ENCODE measurements at regions not wholly inside any gene's neighbourhood (a gene's known extent, or its start where the extent isn't known, plus 50 kb on each side); places are given as distances from the start of the nearest gene placed in this dataset.
A peak's percentile ranks its signal among the peaks of the same experiment; 100 is the strongest.
"Not testable (repeated sequence)": the region's sequence is repeated elsewhere in the genome, so short reads cannot be mapped to it uniquely, and the experiment has no call there.

GRCh38 chr6:91094806-91095475, 508.1 kb upstream of the MAP3K7 start:
- DNase-seq (ENCODE audit: low spot score), result no peak
- in situ Hi-C loops (cut with HindIII; ENCODE audit: low sequenced_read_pairs), result no loop called here

- no peak for DNase-seq (ENCODE audit: low spot score)
- in situ Hi-C loops (cut with HindIII; ENCODE audit: low sequenced_read_pairs), result no loop called here
These were observed 507.5 kb upstream of the MAP3K7 start for GRCh38 chr6:91094341-91094740.

- in situ Hi-C loops (cut with HindIII; ENCODE audit: low sequenced_read_pairs), result no loop called here
- DNase-seq (ENCODE audit: low spot score), result no peak
These were observed 502.1 kb upstream of the MAP3K7 start for GRCh38 chr6:91088976-91089375.

- peak; percentile 8 for DNase-seq (ENCODE audit: low spot score)
- in situ Hi-C loops (cut with HindIII; ENCODE audit: low sequenced_read_pairs), result no loop called here
These were observed 501.6 kb upstream of the MAP3K7 start for GRCh38 chr6:91088515-91088914.

- in situ Hi-C loops (cut with HindIII; ENCODE audit: low sequenced_read_pairs), result no loop called here
- DNase-seq (ENCODE audit: low spot score), result peak; percentile 16
These were observed 501.0 kb upstream of the MAP3K7 start for GRCh38 chr6:91087908-91088307.

- DNase-seq (ENCODE audit: low spot score), result peak; percentile 40
- in situ Hi-C loops (cut with HindIII; ENCODE audit: low sequenced_read_pairs), result no loop called here
These were observed 496.3 kb upstream of the MAP3K7 start for GRCh38 chr6:91083211-91083610.

GRCh38 chr6:91082311-91082832, 495.5 kb upstream of the MAP3K7 start:
- DNase-seq (ENCODE audit: low spot score), result peak; percentile 30
- in situ Hi-C loops (cut with HindIII; ENCODE audit: low sequenced_read_pairs), result no loop called here

- in situ Hi-C loops (cut with HindIII; ENCODE audit: low sequenced_read_pairs), result no loop called here
- peak; percentile 89 for DNase-seq (ENCODE audit: low spot score)
These were observed 494.7 kb upstream of the MAP3K7 start for GRCh38 chr6:91081452-91082067.

- DNase-seq (ENCODE audit: low spot score), result no peak
- in situ Hi-C loops (cut with HindIII; ENCODE audit: low sequenced_read_pairs), result no loop called here
These were observed 494.0 kb upstream of the MAP3K7 start for GRCh38 chr6:91080871-91081270.

GRCh38 chr6:91079969-91080368, 493.1 kb upstream of the MAP3K7 start:
- no peak for DNase-seq (ENCODE audit: low spot score)

GRCh38 chr6:91075244-91075976, 488.5 kb upstream of the MAP3K7 start:
- in situ Hi-C loops (cut with HindIII; ENCODE audit: low sequenced_read_pairs), result no loop called here
- no peak for DNase-seq (ENCODE audit: low spot score)

More at GRCh38 chr6:91079969-91080368, 493.1 kb upstream of the MAP3K7 start:
- in situ Hi-C loops (cut with HindIII; ENCODE audit: low sequenced_read_pairs), result no loop called here

- no peak for DNase-seq (ENCODE audit: low spot score)
- in situ Hi-C loops (cut with HindIII; ENCODE audit: low sequenced_read_pairs), result no loop called here
These were observed 476.5 kb upstream of the MAP3K7 start for GRCh38 chr6:91063362-91063761.

GRCh38 chr6:91057689-91058088, 470.8 kb upstream of the MAP3K7 start:
- in situ Hi-C loops (cut with HindIII; ENCODE audit: low sequenced_read_pairs), result no loop called here
- no peak for DNase-seq (ENCODE audit: low spot score)

- DNase-seq (ENCODE audit: low spot score), result no peak
- in situ Hi-C loops (cut with HindIII; ENCODE audit: low sequenced_read_pairs), result no loop called here
These were observed 469.1 kb upstream of the MAP3K7 start for GRCh38 chr6:91055959-91056358.

- DNase-seq (ENCODE audit: low spot score); in situ Hi-C loops (cut with HindIII; ENCODE audit: low sequenced_read_pairs): not testable (repeated sequence)
These were observed 465.9 kb upstream of the MAP3K7 start for GRCh38 chr6:91052473-91053450.

- in situ Hi-C loops (cut with HindIII; ENCODE audit: low sequenced_read_pairs), result no loop called here
- DNase-seq (ENCODE audit: low spot score), result no peak
These were observed 458.3 kb upstream of the MAP3K7 start for GRCh38 chr6:91045161-91045560.

GRCh38 chr6:91043751-91044150, 456.9 kb upstream of the MAP3K7 start:
- in situ Hi-C loops (cut with HindIII; ENCODE audit: low sequenced_read_pairs), result no loop called here

GRCh38 chr6:91042656-91043055, 455.8 kb upstream of the MAP3K7 start:
- in situ Hi-C loops (cut with HindIII; ENCODE audit: low sequenced_read_pairs), result no loop called here

More at GRCh38 chr6:91043751-91044150, 456.9 kb upstream of the MAP3K7 start:
- no peak for DNase-seq (ENCODE audit: low spot score)

GRCh38 chr6:91033964-91034363, 447.1 kb upstream of the MAP3K7 start:
- in situ Hi-C loops (cut with HindIII; ENCODE audit: low sequenced_read_pairs), result no loop called here
- DNase-seq (ENCODE audit: low spot score), result no peak

More at GRCh38 chr6:91042656-91043055, 455.8 kb upstream of the MAP3K7 start:
- no peak for DNase-seq (ENCODE audit: low spot score)
